ENCODE measurements at regions not wholly inside any gene's neighbourhood (a gene's known extent, or its start where the extent isn't known, plus 50 kb on each side); places are given as distances from the start of the nearest gene placed in this dataset.

GRCh38 chr7:118734541-118734940, 510.0 kb downstream of the ANKRD7 start:
- H3K4me3 ChIP-seq (ENCODE audit: low read depth, low read length), result no peak overlapping the region
- no peak for DNase-seq (ENCODE audit: low read depth)
- TF ChIP-seq, protein P1, sequence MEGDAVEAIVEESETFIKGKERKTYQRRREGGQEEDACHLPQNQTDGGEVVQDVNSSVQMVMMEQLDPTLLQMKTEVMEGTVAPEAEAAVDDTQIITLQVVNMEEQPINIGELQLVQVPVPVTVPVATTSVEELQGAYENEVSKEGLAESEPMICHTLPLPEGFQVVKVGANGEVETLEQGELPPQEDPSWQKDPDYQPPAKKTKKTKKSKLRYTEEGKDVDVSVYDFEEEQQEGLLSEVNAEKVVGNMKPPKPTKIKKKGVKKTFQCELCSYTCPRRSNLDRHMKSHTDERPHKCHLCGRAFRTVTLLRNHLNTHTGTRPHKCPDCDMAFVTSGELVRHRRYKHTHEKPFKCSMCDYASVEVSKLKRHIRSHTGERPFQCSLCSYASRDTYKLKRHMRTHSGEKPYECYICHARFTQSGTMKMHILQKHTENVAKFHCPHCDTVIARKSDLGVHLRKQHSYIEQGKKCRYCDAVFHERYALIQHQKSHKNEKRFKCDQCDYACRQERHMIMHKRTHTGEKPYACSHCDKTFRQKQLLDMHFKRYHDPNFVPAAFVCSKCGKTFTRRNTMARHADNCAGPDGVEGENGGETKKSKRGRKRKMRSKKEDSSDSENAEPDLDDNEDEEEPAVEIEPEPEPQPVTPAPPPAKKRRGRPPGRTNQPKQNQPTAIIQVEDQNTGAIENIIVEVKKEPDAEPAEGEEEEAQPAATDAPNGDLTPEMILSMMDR (IDR thresholded peaks at IDR 0.05; ENCODE audit: insufficient read depth, low read length), result no peak

- TF ChIP-seq, protein P1 (IDR thresholded peaks at IDR 0.05; ENCODE audit: insufficient read depth, low read length), result no peak
- no peak overlapping the region for H3K4me3 ChIP-seq (ENCODE audit: low read depth, low read length)
- DNase-seq (ENCODE audit: low read depth), result no peak
Observed at GRCh38 chr7:118735441-118735840, 510.9 kb downstream of the ANKRD7 start.

DNA sequence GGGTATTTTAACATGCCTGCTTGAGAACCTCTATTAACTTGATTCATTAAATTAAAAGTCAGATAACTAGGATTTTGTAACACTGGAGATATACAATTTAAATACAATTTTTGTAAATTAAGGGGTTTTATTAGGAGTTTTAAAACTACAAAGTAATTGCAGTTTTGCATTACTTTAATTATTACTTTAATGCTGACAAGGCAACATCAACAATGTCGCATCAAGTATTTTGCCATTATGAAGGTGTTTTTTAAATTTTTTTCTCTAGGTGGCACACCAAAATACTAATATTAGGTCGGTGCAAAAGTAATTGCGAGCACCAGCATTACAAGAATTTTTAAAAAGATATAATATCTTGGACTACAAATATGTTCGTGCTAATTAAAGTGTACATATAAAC, 513.4 kb downstream of the ANKRD7 start:
- no peak overlapping the region for H3K4me3 ChIP-seq (ENCODE audit: low read depth, low read length)
- no peak for DNase-seq (ENCODE audit: low read depth)
- TF ChIP-seq, protein P1 (IDR thresholded peaks at IDR 0.05; ENCODE audit: insufficient read depth, low read length), result no peak

GRCh38 chr7:118745927-118746326, 521.4 kb downstream of the ANKRD7 start:
- H3K4me3 ChIP-seq (ENCODE audit: low read depth, low read length), result no peak overlapping the region
- DNase-seq (ENCODE audit: low read depth), result no peak
- TF ChIP-seq, protein P1 (IDR thresholded peaks at IDR 0.05; ENCODE audit: insufficient read depth, low read length), result no peak

- TF ChIP-seq, protein P1 (IDR thresholded peaks at IDR 0.05; ENCODE audit: insufficient read depth, low read length), result no peak
Observed at GRCh38 chr7:118747473-118747872, 523.0 kb downstream of the ANKRD7 start.

DNA sequence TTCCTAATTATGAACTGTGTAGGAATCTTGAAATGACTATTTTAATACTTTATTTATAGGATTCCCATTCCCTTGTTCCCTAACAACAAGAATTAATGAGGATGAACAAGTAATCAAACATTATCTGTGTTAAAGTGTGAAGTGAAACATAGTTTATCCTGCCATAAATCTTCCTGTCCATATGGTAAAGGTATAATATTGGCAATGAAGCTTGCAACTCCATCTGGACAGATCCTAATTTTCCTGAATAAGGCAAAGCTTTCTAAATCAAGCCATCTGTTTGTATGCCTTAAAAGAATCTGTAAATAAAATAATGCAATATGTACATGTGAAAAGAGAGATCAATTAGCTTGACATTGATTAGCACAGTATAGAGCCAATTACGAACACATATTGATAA, 529.0 kb downstream of the ANKRD7 start:
- TF ChIP-seq, protein P1 (IDR thresholded peaks at IDR 0.05; ENCODE audit: insufficient read depth, low read length), result no peak
- no peak overlapping the region for H3K4me3 ChIP-seq (ENCODE audit: low read depth, low read length)
- no peak for DNase-seq (ENCODE audit: low read depth)

More at GRCh38 chr7:118747473-118747872, 523.0 kb downstream of the ANKRD7 start:
- H3K4me3 ChIP-seq (ENCODE audit: low read depth, low read length), result no peak overlapping the region
- no peak for DNase-seq (ENCODE audit: low read depth)

DNA sequence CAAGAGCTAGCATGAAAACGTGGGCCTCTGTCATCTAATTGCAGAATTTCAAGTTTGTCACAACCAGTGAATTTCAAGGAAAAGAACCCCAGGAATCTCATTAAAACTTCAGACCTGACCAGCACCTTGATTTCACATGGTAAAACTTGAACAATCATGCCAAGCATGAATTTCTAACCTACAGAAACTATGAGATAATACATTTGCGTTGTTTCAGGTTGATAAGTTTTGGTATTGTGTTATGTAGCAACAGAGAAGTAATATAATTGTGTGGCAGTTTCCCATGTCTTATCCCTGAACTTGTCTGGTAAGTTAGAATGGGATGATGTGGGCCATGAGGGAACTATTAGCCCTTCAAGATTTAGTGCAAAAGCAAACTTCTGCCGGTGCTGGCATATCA, 530.1 kb downstream of the ANKRD7 start:
- no peak overlapping the region for H3K4me3 ChIP-seq (ENCODE audit: low read depth, low read length)
- DNase-seq (ENCODE audit: low read depth), result no peak
- TF ChIP-seq, protein P1 (IDR thresholded peaks at IDR 0.05; ENCODE audit: insufficient read depth, low read length), result no peak

All from fibroblast of the aortic adventitia (primary cell).